Endodermal cell (in vitro differentiated cells): ENCODE measurements at regions not wholly inside any gene's neighbourhood (a gene's known extent, or its start where the extent isn't known, plus 50 kb on each side); places are given as distances from the start of the nearest gene placed in this dataset.

Experiments
- DNase-seq: peaks from one replicate; pipeline ENCODE4 v3.0.0-alpha.2; 2017
- H3K27ac ChIP-seq: 2 replicates; pipeline ENCODE4 v1.5.1; 2013; ENCODE audit warnings: mild to moderate bottlenecking, low read depth, low read length, moderate library complexity
- H3K27me3 ChIP-seq: 2 replicates; pipeline ENCODE4 v1.6.1; 2013; ENCODE audit warnings: mild to moderate bottlenecking, low read length, moderate library complexity; ENCODE audit not compliant: insufficient read depth, control insufficient read depth, poor library complexity, severe bottlenecking
- H3K36me3 ChIP-seq: 2 replicates; pipeline ENCODE4 v1.7.0; 2013; ENCODE audit warnings: mild to moderate bottlenecking, low read length, moderate library complexity; ENCODE audit not compliant: control insufficient read depth, insufficient read depth
- H3K4me1 ChIP-seq: one replicate; pipeline ENCODE4 v1.7.0; 2013; ENCODE audit warnings: low read length; ENCODE audit not compliant: control insufficient read depth, insufficient read depth
- H3K4me3 ChIP-seq: 2 replicates; pipeline ENCODE4 v1.5.1; 2013; ENCODE audit warnings: mild to moderate bottlenecking, low read length, moderate library complexity
- H3K9ac ChIP-seq: 2 replicates; pipeline ENCODE4 v1.6.1; 2013; ENCODE audit warnings: mild to moderate bottlenecking, low read length, moderate library complexity; ENCODE audit not compliant: poor library complexity, severe bottlenecking; ENCODE audit errors: extremely low read depth
- H3K9me3 ChIP-seq: 2 replicates; pipeline ENCODE4 v1.6.1; 2013; ENCODE audit warnings: mild to moderate bottlenecking, low read length, moderate library complexity; ENCODE audit not compliant: control insufficient read depth
- H3K27ac Mint-ChIP-seq: 2 replicates; pipeline ENCODE4 v1.8.0; 2020; ENCODE audit warnings: mixed read lengths
- H3K27me3 Mint-ChIP-seq: 2 replicates; pipeline ENCODE4 v1.8.0; 2021; ENCODE audit warnings: mild to moderate bottlenecking, mixed read lengths; ENCODE audit not compliant: insufficient read depth
- H3K36me3 Mint-ChIP-seq: 2 replicates; pipeline ENCODE4 v1.8.0; 2020; ENCODE audit warnings: low read depth, mixed read lengths
- H3K4me1 Mint-ChIP-seq: 2 replicates; pipeline ENCODE4 v1.8.0; 2020; ENCODE audit warnings: mixed read lengths
- H3K4me3 Mint-ChIP-seq: 2 replicates; pipeline ENCODE4 v1.8.0; 2020; ENCODE audit warnings: mild to moderate bottlenecking, moderate library complexity, mixed read lengths
- H3K9me3 Mint-ChIP-seq: 2 replicates; pipeline ENCODE4 v1.8.0; 2020; ENCODE audit warnings: mild to moderate bottlenecking, mixed read lengths
- CTCF ChIP-seq: fragments of 200-600 bp; sonication (generic); conservative IDR thresholded peaks from 2 replicates; pipeline ENCODE4 v1.5.0; 2021; ENCODE audit warnings: antibody characterized with exemption, mild to moderate bottlenecking
- WGBS, 2 experiments: methylation state at CpG; one replicate each; pipeline versions ENCODE4 v1.1.5 to v1.1.7; 2013; ENCODE audit warnings: missing lambda C conversion rate in 2 of 2, mixed read lengths in 1 of 2; ENCODE audit not compliant: insufficient coverage in 1 of 2, insufficient read length in 1 of 2; 5-methylcytosine and 5-hydroxymethylcytosine counted together

GRCh38 chr4:126783191-126783590 is 849.6 kb upstream of the INTU start:
- H3K27me3 ChIP-seq, result no peaks in the 10 kb centered on the region
- no peak for TF ChIP-seq CTCF
- Mint-ChIP-seq H3K9me3 (no peaks in the 10 kb centered on the region), H3K27ac (no peak overlapping the region), H3K4me1 (no peaks in the 10 kb centered on the region), H3K36me3 (no peaks in the 10 kb centered on the region), H3K4me3 (no peak overlapping the region), H3K27me3 (no peaks in the 10 kb centered on the region)
- no peaks in the 10 kb centered on the region for H3K9me3 ChIP-seq
- no peak for DNase-seq
- 88% methylated on average over 1 of the region's 2 CpGs; no CpG with 5 or more reads in 1 of the 2 experiments for WGBS, 2 experiments
- H3K4me3 ChIP-seq, result no peak overlapping the region
- H3K9ac ChIP-seq, result no peak overlapping the region
- H3K27ac ChIP-seq, result no peak overlapping the region
- no peaks in the 10 kb centered on the region for H3K36me3 ChIP-seq
- no peaks in the 10 kb centered on the region for H3K4me1 ChIP-seq

- no peaks in the 10 kb centered on the region for H3K27me3 Mint-ChIP-seq
- WGBS, 2 experiments, result 89 to 98% methylated on average over 1 to 2 of the region's 2 CpGs
- H3K36me3 ChIP-seq, result no peaks in the 10 kb centered on the region
- H3K4me3 Mint-ChIP-seq, result no peak overlapping the region
- H3K9ac ChIP-seq, result no peak overlapping the region
- H3K9me3 Mint-ChIP-seq, result no peaks in the 10 kb centered on the region
- no peak overlapping the region for H3K27ac Mint-ChIP-seq
- H3K4me1 Mint-ChIP-seq, result no peaks in the 10 kb centered on the region
- H3K27ac ChIP-seq, result no peak overlapping the region
- H3K4me1 ChIP-seq, result no peaks in the 10 kb centered on the region
- TF ChIP-seq CTCF, result no peak
- no peaks in the 10 kb centered on the region for H3K36me3 Mint-ChIP-seq
- H3K27me3 ChIP-seq, result no peaks in the 10 kb centered on the region
- DNase-seq, result no peak
- no peak overlapping the region for H3K4me3 ChIP-seq
- H3K9me3 ChIP-seq, result no peaks in the 10 kb centered on the region
These were observed 847.7 kb upstream of the INTU start for GRCh38 chr4:126784966-126785580.

- TF ChIP-seq CTCF, result no peak
- Mint-ChIP-seq H3K9me3 (no peaks in the 10 kb centered on the region), H3K4me3 (no peak overlapping the region), H3K27ac (no peak overlapping the region), H3K4me1 (no peaks in the 10 kb centered on the region), H3K27me3 (no peaks in the 10 kb centered on the region), H3K36me3 (no peaks in the 10 kb centered on the region)
- Histone ChIP-seq H3K9me3 (no peaks in the 10 kb centered on the region), H3K27me3 (no peaks in the 10 kb centered on the region), H3K36me3 (no peaks in the 10 kb centered on the region), H3K4me3 (no peak overlapping the region), H3K27ac (no peak overlapping the region), H3K9ac (no peak overlapping the region), H3K4me1 (no peaks in the 10 kb centered on the region)
- DNase-seq, result no peak
- 100% methylated on average over 1 of the region's 1 CpG; no CpG with 5 or more reads in 1 of the 2 experiments for WGBS, 2 experiments
These were observed 842.1 kb upstream of the INTU start for GRCh38 chr4:126790633-126791032.
